SK-MEL-5 (cell line): ENCODE measurements at regions not wholly inside any gene's neighbourhood (a gene's known extent, or its start where the extent isn't known, plus 50 kb on each side); places are given as distances from the start of the nearest gene placed in this dataset.

Experiments
- DNase-seq: peaks from one replicate; pipeline ENCODE4 v3.0.0-alpha.2; 2016; ENCODE audit warnings: low read depth, low spot score
- in situ Hi-C: cut with HindIII; loops from 2 replicates; pipeline ENCODE4 v1.10.0; 2016; ENCODE audit warnings: low sequenced_read_pairs, high pct_unique_total_duplicates, low pct_unique_long_range_greater_than_20kb

DNA sequence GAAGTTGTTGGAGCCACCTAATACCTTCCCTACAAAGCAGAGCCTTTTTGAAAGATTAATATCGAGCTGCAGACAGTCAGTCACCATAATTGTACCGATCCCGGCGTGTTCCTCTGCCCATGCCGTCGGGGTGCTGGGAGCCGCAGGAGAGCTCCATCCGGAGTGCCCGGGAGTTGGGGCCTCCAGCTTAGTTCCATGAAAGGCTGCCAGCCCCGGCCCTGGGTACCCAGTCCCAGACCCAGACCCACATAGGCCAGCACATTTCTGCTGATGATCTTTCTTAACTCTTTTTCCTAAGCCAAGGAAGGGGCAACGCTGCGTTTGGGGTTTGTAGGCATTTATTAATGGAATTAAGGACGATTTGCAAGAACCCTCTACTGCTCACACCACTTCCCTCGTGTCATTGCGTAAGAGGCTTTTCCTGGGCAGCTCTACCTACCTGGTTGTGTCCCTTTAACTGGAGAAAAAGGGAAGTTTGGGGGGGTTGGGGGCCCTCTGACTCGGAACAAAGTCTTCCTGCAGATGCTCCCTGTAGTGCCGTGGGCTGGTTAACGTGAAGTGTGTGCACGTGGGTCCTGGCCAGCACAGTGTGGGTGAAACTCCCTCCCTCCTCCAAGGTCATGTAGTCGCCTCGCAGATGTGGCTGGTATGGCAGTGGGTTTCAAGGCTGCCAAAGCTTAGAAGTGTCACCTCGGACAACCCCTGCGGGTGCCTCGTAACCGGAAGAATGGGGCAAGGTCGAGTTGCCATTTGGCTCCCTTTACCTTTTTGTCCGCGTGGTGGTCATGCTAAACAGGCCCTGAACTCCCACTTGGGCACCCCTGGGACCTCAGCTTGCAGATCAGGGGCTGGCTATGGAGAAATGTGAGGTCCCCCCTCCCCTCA is 54.3 kb upstream of the APCDD1L start:
- no peak for DNase-seq
- in situ Hi-C loops = no loop called here

DNA sequence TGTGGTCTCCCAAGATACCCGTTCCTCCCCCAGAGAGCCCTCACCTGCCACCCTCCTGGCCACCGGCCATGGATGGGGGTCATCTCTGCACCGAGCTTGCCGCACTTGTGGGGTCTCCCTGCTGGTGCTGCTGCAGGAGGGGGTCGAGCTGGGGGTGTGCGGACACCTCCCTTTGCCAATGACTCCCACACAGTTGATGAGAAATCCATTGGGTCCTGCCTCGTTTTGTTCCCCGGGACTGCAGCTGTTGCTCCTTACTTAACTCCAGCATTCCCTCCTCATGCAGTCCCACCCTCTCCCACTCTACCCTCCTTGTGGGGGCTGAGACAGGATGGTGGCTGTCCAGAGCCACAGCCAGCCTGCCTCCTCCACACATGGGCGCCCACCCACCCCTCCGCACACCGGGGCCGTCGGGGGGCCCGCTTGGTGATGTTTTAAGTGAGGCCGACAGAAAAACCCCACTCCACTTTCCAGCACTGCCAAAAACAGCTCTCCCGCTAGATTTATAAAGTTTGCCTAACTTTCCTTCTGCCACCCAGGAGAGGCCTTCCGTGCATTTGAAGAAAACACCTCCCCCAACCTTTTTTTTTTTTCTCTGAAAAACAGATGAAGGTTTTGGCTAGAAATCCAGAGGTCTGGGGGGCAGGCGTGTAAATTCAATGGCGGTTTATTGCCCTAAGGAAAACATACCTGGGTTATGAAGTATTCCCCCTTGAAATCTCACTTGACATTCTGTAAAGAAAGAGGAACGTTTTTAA is 53.5 kb upstream of the APCDD1L start:
- in situ Hi-C loops = no loop called here
- no peak for DNase-seq

DNA sequence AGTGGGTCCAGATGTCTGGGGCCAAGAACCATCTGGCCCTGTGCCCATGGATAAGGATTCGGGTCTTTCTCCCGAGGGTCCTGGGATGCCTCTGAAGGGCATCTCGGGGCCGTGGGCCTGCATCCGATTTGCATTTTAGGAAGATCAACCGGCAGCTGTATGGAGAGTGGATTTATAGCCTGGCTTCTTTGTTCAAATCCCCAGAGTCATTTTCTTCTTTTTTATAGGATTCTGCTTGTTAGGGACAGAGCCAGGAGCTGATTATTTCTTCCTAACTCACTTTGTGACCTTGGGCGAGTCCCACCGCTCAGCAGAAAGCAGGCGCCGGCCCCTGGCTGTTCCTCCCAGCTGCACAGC is 52.9 kb upstream of the APCDD1L start:
- no peak for DNase-seq
- in situ Hi-C loops = no loop called here

DNA sequence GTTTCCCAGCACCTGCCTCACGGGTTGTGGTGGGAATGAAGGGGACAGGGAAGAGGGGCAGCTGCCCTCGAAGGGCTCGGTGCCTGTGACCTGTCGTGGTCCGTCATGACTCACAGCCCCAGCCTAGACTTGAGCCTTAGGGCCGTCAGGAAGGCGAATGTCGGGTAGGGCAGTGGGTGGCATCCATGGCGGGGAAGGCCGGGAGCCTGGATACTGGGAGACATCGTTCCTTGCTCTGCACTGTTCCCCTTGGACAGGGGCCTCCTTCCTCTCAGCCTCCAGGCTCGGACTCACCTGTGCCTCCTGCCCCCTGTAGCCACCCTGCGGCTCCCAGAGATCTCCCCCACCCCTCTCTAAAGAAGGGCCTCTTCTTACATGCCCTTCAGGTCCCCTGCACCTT is 52.2 kb upstream of the APCDD1L start:
- in situ Hi-C loops = no loop called here
- DNase-seq = no peak

DNA sequence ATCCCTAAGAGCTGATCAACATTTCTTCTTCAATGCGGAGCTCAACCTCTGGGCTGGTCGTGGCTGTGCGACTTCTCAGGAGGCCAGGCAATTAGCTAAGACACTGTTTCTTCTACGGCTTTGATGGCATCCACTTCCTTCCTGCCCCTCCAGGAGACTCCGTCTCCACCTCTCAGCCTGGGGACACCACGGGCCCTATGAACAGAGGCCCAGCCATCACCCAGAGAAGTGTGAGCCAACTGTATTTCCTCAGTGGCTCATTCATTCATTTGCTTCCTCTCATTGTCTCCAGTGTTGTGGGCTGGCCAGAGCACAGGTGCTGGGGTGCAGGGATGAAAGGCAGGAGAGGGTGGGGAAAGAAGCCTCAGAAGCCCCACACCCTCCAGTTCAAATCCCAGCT is 51.8 kb upstream of the APCDD1L start:
- in situ Hi-C loops = no loop called here
- DNase-seq = no peak

DNA sequence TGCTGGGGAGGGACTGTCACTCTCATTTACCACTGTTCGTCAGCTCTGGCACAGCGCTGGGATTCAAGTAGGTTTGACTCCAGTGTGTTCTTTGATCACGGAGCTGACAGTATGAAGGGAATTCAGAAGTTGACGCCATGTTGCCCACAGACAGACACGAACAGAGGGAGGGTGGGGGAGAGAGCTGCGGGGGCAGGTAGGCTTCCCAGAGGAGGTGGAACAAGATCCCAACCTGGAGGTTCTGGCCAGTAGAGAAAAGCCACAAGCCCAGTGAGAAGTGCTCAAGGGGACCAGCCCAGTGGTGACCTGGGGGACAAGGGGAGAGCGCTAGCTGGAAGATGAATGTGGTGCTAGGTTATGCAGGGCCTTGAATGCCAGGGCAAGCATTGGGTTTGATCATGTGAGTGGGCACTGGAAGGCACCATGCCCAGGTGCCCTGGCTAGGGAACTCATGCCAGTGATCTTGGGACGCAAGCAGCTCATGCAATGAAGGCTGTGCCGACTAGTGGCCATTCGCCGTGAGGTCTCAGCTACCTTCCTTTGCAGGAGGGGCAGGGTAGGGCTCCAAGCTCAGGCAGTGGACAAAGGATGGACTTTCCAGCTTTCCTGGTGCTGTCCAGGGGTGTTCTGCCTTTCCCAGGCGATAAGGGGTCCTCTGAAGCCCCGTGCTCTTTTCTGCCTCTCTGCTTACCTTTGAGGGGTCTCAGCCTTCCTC is 50.4 kb upstream of the APCDD1L start:
- in situ Hi-C loops = no loop called here
- peak; percentile 8 for DNase-seq
